Amygdala (tissue), 56 donors: ENCODE measurements at regions not wholly inside any gene's neighbourhood (a gene's known extent, or its start where the extent isn't known, plus 50 kb on each side); places are given as distances from the start of the nearest gene placed in this dataset.
A peak's percentile ranks its signal among the peaks of the same experiment; 100 is the strongest.

Source experiments
- DNase-seq, 56 donors: peaks; one replicate each; lab custom pipeline; 2025; lab: John Stamatoyannopoulos, UW

- no peak for DNase-seq
These were observed 354.2 kb upstream of the TBL1XR1 start for GRCh38 chr3:177551431-177551836.

- DNase-seq: no peak
These were observed 354.8 kb upstream of the TBL1XR1 start for GRCh38 chr3:177552051-177552450.

- DNase-seq: peak in 1 of 56 donors; percentile 8
These were observed 355.7 kb upstream of the TBL1XR1 start for GRCh38 chr3:177553012-177553411.

DNA sequence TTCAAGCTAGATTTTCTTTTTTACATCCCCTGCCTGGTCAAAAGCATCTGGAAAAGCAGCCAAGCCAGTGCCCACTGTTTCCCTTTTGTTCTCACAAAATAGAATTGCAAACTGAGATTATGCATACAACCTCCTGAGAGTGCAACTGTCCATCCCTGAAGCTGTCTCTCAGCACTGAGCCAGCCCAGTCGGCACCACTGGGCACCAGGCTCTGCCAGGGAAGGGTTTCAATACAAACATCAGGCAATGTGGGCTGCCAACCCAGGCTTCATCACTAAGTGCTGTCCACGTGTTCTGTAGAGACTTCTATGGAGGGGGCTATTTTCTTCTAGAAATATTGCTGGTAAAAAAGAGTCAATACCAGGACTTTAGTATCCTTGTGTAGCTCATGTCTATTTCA lies 356.3 kb upstream of the TBL1XR1 start:
- peak in 18 of 56 donors; percentile 2 to 50 (median 18) for DNase-seq

- DNase-seq: peak in 13 of 56 donors; percentile 1 to 41 (median 21)
These were observed 357.8 kb upstream of the TBL1XR1 start for GRCh38 chr3:177554895-177555759.

DNA sequence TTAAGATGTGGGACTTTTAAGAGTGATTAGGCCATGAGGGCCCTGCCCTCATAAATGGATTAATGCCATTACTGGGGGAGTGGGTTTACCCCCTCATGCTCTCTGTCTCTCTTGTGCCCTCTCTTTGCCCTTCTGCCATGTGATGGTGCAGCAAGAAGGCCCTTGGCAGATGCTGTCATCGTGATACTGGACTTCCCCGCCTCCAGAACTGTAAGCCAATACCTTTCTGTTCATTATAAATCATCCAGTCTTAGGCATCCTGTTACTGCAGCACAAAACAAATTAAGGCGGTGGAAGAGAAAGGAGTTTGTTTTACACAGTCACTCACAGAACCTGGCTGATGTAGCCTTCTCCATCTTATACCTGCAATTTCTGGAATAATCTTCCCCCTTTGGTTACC lies 360.3 kb upstream of the TBL1XR1 start:
- DNase-seq: no peak

GRCh38 chr3:177561365-177561764 lies 364.1 kb upstream of the TBL1XR1 start:
- no peak for DNase-seq

GRCh38 chr3:177561769-177562392 lies 364.6 kb upstream of the TBL1XR1 start:
- no peak for DNase-seq

DNA sequence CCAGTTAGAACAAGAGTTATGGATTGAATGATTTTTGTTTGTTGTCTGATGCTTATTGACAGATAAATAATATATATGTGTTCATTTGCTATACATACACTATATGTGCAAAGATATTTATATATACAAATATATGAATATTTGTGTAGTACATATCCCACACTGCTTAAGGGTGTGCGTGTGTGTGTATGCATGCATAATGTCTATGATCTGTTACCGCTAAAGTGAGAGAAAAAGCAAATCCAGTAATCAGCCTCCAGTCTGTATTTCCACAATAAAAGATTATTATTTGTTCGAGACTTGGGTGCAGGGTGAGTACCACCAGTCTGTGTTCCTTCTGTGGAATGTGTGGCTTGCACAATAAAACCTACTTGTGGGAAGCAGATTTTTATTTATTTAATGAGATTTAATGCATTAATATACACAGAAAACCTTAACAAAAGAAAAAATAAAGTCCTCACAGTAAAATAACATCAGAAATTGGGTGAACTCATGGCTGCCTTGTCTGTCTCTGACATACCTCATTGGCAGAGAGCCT lies 366.0 kb upstream of the TBL1XR1 start:
- no peak for DNase-seq

GRCh38 chr3:177563792-177564191 lies 366.5 kb upstream of the TBL1XR1 start:
- DNase-seq: no peak

DNA sequence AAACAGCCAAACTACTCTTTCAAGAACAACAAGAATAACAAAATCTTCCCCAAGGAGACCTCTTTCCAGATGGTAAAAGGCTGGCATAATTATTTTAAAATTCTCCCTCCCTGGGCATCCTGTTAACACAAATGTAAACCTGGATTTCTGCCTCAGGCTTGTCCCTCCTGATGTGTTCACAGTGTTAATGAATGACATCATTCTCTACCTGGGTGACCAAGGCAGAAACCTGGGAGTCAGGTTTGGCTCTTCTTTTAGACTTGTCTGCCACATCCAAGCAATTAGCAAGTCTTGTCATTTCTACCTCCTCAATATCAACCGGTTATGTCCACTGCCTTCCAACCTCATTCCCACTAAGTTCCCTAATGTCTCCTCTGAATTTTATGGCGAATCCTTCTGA lies 368.7 kb upstream of the TBL1XR1 start:
- no peak for DNase-seq

- no peak for DNase-seq
These were observed 370.6 kb upstream of the TBL1XR1 start for GRCh38 chr3:177567833-177568232.

DNA sequence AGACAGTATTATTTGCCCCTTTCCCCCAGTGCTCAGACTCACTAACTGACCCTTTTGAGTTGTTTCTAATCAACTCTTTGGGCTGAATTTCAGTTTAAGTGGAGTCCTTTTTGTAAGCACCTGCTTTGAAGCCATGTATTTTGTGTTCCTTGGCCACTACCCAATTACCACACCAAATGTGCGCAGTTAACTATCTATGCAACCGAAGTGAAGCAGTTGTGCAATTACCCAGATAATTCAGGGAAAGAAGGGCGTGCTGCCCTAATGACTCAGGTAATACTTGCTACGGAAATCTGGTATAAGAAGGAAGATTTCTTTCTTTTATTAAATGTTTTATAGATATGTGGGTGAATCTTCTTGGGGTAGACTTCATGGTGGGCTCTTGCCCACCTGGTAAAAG lies 371.9 kb upstream of the TBL1XR1 start:
- DNase-seq: no peak

DNA sequence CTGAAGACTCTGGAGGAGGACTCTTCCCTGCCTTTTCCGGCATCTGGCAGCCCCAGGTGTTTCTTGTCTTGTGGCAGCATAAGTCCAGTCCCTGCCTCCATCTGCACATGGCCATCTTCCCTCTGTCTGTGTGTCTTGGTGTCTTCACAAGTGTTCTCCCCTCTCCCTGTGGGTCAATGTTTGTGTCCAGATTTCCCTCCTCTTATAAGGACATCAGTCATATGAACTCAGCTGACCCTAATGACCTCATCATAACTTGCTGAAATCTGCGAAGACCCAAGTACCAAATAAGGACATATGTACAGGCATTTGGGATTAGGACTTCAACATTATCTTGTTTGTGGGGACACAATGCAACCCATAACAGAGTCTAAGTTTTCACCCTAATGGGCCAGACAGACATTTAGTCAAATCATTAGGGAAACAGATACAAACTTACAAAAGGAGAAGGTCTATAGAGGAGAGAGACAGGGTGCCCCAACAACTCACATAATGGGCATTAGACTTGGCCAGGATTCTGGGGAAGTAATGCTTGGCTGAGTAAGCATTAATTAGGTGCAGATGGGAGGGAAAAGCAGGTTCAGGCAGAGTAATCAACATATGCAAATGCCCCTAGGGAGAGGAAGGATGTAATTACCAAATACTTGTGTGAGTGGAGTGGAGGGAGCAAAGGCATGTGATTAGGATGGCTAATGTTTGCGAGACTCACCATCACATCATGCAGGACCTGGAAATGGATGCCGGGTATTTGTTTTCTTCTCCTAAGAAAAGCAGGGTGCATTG lies 372.8 kb upstream of the TBL1XR1 start:
- DNase-seq: no peak

- DNase-seq: no peak
These were observed 374.1 kb upstream of the TBL1XR1 start for GRCh38 chr3:177571271-177571943.

DNA sequence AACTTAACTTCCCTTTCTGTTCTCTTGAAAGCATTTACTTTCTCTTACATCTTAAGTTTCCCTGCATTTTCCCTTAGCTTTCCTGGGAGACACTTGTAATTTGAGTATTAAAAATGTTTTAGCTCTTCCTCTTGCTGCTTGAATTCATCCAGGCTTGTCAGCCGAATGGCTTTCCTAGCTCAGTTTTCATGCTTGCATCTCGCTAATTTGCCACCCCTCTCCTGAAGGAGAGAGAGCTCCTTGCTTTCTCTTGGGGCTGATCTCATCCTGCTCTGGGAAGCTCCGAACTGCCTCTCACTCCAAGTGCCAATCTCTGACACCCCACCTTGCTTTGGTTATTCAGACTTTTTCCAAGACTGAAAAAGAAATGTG lies 374.6 kb upstream of the TBL1XR1 start:
- no peak for DNase-seq

DNA sequence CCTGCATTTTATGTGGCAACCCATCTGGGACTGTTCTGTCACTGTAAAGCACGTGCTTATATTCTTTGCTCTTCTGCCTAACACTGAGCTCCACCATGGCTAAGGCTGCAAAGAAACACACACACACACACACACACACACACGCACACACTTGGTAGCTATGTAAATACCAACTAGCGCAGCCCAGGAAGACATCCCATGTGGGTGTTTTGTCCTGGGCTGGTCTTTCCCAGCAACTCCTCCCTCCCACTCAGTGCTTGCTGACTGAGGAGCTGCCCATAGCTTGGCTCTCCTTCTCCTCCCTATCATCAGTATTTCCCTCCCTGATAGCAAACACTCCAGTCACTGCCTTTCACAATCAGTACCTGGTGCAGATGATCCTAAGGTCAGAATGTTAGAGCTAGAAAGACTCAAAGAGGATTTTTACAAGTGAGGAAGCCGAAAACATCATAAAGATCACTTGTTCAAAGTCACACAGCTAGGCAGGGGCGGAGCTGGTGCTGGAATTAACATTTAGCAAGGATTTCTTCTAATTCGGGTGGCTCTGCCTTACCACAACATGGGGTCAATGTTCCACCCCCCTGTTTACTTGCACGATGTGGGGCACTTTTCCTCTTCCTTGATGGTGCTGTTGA lies 377.1 kb upstream of the TBL1XR1 start:
- DNase-seq: peak in 1 of 56 donors; percentile 11

DNA sequence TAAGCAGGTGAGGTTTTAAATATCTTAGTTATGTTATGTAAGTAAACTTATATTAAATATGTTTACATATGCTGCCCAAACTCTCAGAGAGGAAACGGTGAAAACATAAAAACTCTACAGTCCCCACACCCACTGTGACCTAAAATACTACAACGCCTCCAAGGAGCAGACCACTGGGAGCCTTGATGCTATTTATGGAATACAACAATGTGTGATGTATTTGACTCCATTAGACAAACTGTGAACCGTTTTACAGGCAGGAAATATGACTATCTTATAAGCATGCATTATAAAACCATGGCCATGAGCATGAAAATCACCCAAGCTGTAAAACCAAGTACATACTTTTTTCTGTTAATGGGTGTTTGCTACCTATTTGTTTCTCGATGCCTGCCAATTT lies 379.5 kb upstream of the TBL1XR1 start:
- no peak for DNase-seq

DNA sequence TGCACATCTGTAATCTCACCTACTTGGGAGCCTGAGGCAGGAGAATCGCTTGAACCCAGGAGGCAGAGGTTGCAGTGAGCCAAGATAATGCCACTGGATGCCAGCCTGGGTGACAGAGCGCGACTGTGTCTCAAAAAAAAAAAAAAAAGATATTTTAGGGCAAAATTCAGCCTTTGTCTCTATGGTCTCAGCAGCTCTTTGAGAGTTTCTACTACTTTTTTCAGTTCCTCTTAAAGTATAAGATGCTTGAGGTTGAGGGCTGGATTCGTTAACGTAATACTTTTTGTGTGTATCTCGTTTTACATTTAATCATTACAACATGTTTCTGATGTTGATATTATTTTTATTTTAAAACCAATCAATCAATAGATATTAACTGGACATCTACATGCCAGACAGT lies 381.2 kb upstream of the TBL1XR1 start:
- DNase-seq: no peak

- no peak for DNase-seq
These were observed 382.1 kb upstream of the TBL1XR1 start for GRCh38 chr3:177579419-177579818.
